ENCODE measurements at regions not wholly inside any gene's neighbourhood (a gene's known extent, or its start where the extent isn't known, plus 50 kb on each side); places are given as distances from the start of the nearest gene placed in this dataset.
"Not testable (repeated sequence)": the region's sequence is repeated elsewhere in the genome, so short reads cannot be mapped to it uniquely, and the experiment has no call there.

- DNase-seq: no peak
Measured at GRCh38 chr9:78678877-78679276, 382.0 kb downstream of the PSAT1 start.

DNA sequence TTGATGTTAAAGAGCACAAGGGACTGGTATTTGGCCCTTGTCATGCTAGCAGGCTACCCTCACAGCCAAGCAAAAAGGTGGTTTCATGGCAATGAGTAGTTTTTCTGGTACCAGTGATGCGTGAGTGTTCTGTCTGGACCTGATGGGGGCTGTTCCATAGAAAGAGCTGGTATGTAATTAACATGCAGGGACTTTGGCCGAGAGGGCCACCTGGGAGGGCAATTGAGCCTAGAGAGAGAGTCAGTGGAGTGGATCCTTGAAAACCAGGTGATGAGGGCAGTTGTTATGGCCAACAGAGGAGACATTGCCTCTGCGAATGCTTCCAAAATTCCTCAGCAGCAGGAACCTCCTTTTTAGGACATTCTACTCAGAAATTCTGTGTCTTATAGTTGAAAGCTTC, 383.3 kb downstream of the PSAT1 start:
- DNase-seq: no peak

DNA sequence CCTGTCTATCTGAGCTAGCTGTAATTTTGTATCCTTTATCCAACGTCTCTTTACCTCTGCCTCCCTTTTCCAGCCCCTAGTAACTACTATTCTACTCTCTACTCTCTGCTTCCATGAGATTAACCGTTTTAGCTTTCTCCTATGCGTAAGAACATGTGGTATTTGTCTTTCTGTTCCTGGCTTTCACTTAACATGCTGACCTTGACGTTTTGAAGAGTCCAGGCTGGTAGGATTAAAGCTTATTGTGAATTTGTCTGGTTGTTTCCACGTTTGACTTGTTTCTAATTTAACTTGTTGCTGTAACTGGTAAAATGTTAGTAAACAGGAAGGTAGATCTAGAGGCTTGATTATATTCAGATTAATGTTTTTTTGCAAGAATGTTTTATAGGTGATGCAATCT, 385.3 kb downstream of the PSAT1 start:
- DNase-seq: no peak

GRCh38 chr9:78685471-78685870, 388.5 kb downstream of the PSAT1 start:
- no peak for DNase-seq

DNA sequence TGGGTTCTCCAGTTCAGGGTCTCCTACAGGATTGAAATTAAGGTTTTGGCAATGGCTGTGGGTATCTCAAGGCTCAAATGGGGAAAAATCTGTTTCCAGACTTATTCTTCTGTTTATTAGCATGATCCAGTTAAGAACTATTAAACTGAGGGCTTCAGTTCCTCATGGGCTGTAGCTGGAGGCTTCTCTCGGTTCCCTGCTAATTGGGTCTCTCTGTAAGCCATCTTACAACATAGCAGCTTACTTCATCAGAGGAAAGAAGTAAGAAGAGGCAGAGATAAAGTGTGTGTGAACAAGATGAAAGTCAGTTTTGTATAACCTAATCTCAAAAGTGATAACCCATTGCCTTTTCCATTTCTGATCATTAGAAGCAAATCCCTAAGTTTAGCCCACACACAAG, 391.9 kb downstream of the PSAT1 start:
- no peak for DNase-seq

GRCh38 chr9:78691542-78691941, 394.6 kb downstream of the PSAT1 start:
- no peak for DNase-seq

GRCh38 chr9:78692871-78693270, 395.9 kb downstream of the PSAT1 start:
- DNase-seq: no peak

- DNase-seq: no peak
Measured at GRCh38 chr9:78694974-78695373, 398.0 kb downstream of the PSAT1 start.

DNA sequence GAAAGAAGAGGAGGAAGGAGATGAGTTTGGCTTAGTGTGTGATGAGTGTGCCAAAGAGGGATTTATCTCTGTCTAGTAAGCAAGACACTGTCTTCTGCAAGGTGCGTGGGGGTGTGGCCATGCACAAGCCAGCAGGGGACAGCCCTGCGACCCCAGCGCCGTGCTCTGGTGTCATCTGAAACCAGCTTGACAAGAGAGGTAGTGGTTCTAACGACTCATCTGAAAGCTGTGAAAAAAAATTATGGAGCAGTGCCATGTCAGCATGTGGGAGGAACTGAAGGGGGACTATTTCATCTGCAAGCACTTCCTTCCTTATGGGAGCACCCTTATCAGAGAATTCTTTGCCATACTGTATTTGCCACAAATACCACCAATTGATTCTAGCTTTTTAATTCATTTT, 398.6 kb downstream of the PSAT1 start:
- DNase-seq: peak; percentile 45

GRCh38 chr9:78697618-78698017, 400.7 kb downstream of the PSAT1 start:
- DNase-seq: no peak

- peak; percentile 16 for DNase-seq
Measured at GRCh38 chr9:78698371-78698770, 401.4 kb downstream of the PSAT1 start.

GRCh38 chr9:78699217-78699616, 402.3 kb downstream of the PSAT1 start:
- not testable (repeated sequence) for DNase-seq

DNA sequence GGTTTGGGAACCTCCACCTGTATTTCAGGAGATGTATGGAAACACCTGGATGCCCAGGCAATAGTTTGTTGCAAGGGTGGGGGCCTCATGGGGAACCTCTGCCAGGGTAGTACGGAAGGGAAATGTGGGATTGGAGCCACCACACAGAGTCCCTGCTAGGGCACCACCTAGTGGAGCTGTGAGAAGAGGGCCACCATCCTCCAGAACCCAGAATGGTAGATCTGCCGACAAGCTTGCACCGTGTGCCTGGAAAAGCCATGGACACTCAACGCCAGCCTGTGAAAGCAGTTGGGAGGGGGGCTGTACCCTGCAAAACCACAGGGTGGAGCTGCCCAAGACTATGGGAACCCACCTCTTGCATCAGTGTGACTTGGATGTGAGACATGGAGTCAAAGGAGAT, 407.2 kb downstream of the PSAT1 start:
- not testable (repeated sequence) for DNase-seq

GRCh38 chr9:78707080-78707479, 410.2 kb downstream of the PSAT1 start:
- peak; percentile 54 for DNase-seq

GRCh38 chr9:78707481-78707991, 410.6 kb downstream of the PSAT1 start:
- DNase-seq: peak; percentile 85

DNA sequence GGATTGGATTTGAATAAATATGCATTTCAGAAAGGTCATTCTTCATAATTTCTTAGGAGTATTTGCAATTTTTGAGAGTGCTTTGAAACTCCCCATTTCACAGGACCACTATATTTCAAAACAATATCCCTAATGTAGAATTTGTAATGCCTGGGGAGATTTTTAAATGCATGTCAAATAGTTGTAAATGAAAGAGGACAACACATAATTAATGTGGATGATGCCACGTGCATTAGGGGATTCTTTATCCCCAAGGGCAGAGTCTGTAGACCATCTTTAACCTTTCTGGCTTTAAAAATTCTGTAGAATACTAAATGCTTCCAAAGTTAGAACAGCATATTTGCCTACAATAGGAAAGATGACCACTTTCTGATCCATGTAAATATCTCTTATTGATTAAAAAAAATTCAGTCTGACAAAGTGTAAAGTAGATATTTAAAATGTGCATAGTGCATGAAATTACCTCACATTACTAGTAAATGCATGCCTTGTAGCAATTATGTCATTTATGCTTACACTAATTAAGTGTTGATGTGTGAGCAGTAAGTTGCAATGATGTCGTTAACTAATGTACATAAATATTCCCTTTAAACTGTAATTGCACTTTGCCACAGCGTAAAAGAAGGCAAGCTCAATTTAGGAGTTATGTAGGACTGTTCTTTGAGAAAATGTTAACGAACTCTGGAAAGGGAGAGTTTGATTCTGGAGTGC, 416.1 kb downstream of the PSAT1 start:
- no peak for DNase-seq

- peak; percentile 30 for DNase-seq
Measured at GRCh38 chr9:78713614-78714405, 416.9 kb downstream of the PSAT1 start.

GRCh38 chr9:78714576-78714975, 417.7 kb downstream of the PSAT1 start:
- DNase-seq: no peak

- not testable (repeated sequence) for DNase-seq
Measured at GRCh38 chr9:78719029-78719428, 422.1 kb downstream of the PSAT1 start.

DNA sequence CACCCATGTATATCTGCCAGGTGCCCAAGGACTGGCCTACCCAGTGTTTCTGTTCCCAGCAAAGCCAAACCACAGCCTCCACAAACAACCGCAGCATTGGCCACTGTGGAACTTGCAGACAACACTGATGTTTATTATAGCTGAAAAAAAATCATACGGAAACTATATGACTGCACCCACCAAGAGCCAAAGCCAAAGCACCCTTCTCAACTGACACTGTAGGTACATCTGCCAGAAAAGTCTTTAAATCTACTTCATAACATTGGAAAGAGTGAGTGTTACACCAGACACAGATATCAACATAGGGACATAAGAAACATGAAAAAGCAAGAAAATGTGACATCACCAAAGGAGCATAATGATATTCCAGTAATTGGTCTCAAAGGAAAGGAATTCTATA, 428.0 kb downstream of the PSAT1 start:
- DNase-seq: no peak

DNA sequence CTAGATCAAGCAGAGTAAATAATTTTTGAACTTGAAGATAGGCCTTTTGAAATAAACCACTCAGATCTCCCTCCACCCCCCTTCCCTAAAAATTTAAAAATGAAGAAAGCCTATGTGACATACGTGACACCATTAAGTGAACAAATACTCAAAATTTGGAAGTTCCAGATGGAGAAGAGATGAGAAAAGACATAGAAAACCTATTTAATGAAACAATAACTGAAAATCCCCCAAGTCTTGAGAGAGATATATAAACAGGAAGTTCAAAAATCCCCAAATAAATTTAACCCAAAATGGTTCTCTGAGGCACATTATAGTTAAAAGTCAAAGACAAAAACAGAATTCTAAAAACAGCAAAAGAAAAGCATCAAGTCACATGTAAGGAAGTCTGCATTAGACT, 428.6 kb downstream of the PSAT1 start:
- no peak for DNase-seq

DNA sequence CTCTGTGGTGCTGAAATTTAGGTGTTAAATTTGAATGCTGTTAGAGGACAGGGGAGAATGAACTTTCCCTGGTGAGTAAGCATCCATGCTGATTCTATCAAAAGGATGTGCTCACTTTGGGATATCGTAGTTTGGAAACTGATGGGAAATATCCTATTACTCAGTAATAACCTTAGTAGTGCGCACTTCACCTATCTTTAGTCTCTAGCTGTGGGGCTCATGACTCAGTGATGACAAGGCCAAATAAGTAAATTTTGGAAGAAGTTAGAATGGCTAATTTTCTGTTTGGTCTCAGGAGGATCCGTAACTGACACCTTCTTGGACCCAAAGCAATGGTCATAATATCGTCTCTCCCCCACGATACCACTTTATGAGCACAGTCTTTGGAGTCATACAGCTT, 448.4 kb downstream of the PSAT1 start:
- no peak for DNase-seq

GRCh38 chr9:78746010-78746409, 449.1 kb downstream of the PSAT1 start:
- no peak for DNase-seq

DNA sequence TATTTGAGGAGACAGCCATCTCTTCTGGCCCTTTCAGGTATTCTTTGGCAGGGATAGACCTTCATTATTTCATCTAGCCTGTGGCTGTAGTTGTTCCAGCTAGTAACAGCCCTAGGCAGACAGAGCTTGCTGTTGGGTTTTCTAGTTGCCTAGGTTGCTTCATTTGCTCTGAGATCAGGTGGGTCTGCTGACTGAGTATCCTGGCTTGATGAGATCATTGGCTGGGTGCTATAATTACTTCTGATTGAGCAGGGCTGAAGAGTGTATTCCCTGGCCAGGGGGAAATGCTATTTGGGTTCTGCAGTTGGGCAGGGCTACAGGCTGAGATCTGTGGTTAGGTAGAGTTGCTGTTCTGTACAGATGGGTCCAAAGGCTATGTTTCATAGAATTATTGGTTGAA, 456.1 kb downstream of the PSAT1 start:
- DNase-seq: no peak
